ENCODE measurements at regions not wholly inside any gene's neighbourhood (a gene's known extent, or its start where the extent isn't known, plus 50 kb on each side); places are given as distances from the start of the nearest gene placed in this dataset.
A peak's percentile ranks its signal among the peaks of the same experiment; 100 is the strongest.
"Not testable (repeated sequence)": the region's sequence is repeated elsewhere in the genome, so short reads cannot be mapped to it uniquely, and the experiment has no call there.

GRCh38 chr14:58730792-58731464 is 93.2 kb downstream of the DACT1 start:
- ATAC-seq: no peak

- no peak for ATAC-seq
Measured at GRCh38 chr14:58731465-58732293, 93.9 kb downstream of the DACT1 start.

- ATAC-seq: no peak
Measured at GRCh38 chr14:58732387-58732786, 94.6 kb downstream of the DACT1 start.

GRCh38 chr14:58733451-58734208 is 95.9 kb downstream of the DACT1 start:
- ATAC-seq: no peak

- no peak for ATAC-seq
Measured at GRCh38 chr14:58735596-58735995, 97.8 kb downstream of the DACT1 start.

- no peak for ATAC-seq
Measured at GRCh38 chr14:58736606-58737005, 98.8 kb downstream of the DACT1 start.

- ATAC-seq: no peak
Measured at GRCh38 chr14:58737511-58737910, 99.7 kb downstream of the DACT1 start.

- peak; percentile 78 for ATAC-seq
Measured at GRCh38 chr14:58738189-58738836, 100.6 kb downstream of the DACT1 start.

GRCh38 chr14:58738876-58739275 is 101.1 kb downstream of the DACT1 start:
- ATAC-seq: no peak

GRCh38 chr14:58739674-58740073 is 101.9 kb downstream of the DACT1 start:
- no peak for ATAC-seq

GRCh38 chr14:58740379-58740935 is 102.7 kb downstream of the DACT1 start:
- no peak for ATAC-seq

GRCh38 chr14:58744801-58745394 is 107.1 kb downstream of the DACT1 start:
- no peak for ATAC-seq

GRCh38 chr14:58746261-58746660 is 108.5 kb downstream of the DACT1 start:
- peak; percentile 79 for ATAC-seq

GRCh38 chr14:58746701-58747100 is 108.9 kb downstream of the DACT1 start:
- ATAC-seq: no peak

- peak; percentile 17 for ATAC-seq
Measured at GRCh38 chr14:58747181-58747580, 109.4 kb downstream of the DACT1 start.

GRCh38 chr14:58748251-58748650 is 110.5 kb downstream of the DACT1 start:
- ATAC-seq: not testable (repeated sequence)

GRCh38 chr14:58749066-58749669 is 111.4 kb downstream of the DACT1 start:
- peak; percentile 20 for ATAC-seq

GRCh38 chr14:58750321-58751269 is 112.8 kb downstream of the DACT1 start:
- no peak for ATAC-seq

- ATAC-seq: no peak
Measured at GRCh38 chr14:58751788-58752187, 114.0 kb downstream of the DACT1 start.

GRCh38 chr14:58752289-58752688 is 114.5 kb downstream of the DACT1 start:
- ATAC-seq: no peak

Measured in esophagus mucosa (tissue), 1 donor.